Ishikawa (cell line): ENCODE measurements at regions not wholly inside any gene's neighbourhood (a gene's known extent, or its start where the extent isn't known, plus 50 kb on each side); places are given as distances from the start of the nearest gene placed in this dataset.

Experiments used
- CREB1 ChIP-seq: IDR thresholded peaks from 2 replicates; pipeline ENCODE4 v1.6.1; 2012; ENCODE audit warnings: low read depth
- EP300 ChIP-seq: IDR thresholded peaks from 2 replicates; pipeline ENCODE4 v1.6.1; 2012; ENCODE audit warnings: borderline replicate concordance
- MAX ChIP-seq: IDR thresholded peaks from 2 replicates; pipeline ENCODE4 v1.6.1; 2012
- NFIC ChIP-seq: IDR thresholded peaks from 2 replicates; pipeline ENCODE4 v1.6.1; 2012
- RAD21 ChIP-seq: IDR thresholded peaks from 2 replicates; pipeline ENCODE4 v1.6.1; 2012; ENCODE audit warnings: low read depth
- REST ChIP-seq: IDR thresholded peaks from 2 replicates; pipeline ENCODE4 v1.6.1; 2012; ENCODE audit warnings: low read depth, mild to moderate bottlenecking

- TF ChIP-seq CREB1, result no peak
- no peak for TF ChIP-seq EP300
- TF ChIP-seq REST, result no peak
- TF ChIP-seq MAX, result no peak
- no peak for TF ChIP-seq RAD21
- TF ChIP-seq NFIC, result no peak
Observed at GRCh38 chr5:96321345-96321744, 111.7 kb downstream of the PCSK1 start.
